ENCODE measurements at regions not wholly inside any gene's neighbourhood (a gene's known extent, or its start where the extent isn't known, plus 50 kb on each side); places are given as distances from the start of the nearest gene placed in this dataset.

- TF ChIP-seq CTCF (IDR thresholded peaks at IDR 0.05) (no peak), POLR2A (IDR thresholded peaks at IDR 0.05) (no peak)
Observed at GRCh38 chr4:12071316-12071715, 642.6 kb upstream of the HS3ST1 start.

Data from heart left ventricle (tissue), 13 donors.